ENCODE measurements at regions not wholly inside any gene's neighbourhood (a gene's known extent, or its start where the extent isn't known, plus 50 kb on each side); places are given as distances from the start of the nearest gene placed in this dataset.

DNA sequence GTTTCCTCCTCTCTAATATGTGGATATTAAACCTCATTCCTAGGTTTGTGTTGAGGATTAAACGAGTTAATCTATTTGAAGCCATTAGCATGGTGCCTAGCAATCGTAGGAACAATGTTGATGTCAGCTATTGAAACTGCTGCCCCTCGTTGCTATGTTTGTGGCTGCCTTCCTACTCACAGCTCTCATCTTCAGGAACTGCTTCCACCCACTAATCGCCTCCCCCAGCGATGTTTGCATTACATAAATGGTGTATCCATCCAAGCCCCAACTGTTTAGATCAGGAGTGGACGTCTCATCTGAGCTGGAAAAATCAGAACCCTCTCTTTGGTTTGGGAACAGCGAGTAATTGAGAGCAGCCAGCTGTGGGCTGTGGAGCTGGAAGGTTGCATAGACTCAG, 416.6 kb downstream of the ARHGEF28 start:
- ATAC-seq (no peak), FAIRE-seq (no peak), DNase-seq (ENCODE audit: low read depth, low spot score) (no peak)
- no peak for TF ChIP-seq BHLHE40 (IDR thresholded peaks at IDR 0.05; ENCODE audit: borderline replicate concordance in 1 of 2, low read depth in 2 of 2, low read length in 1 of 2)
- no peak for TF ChIP-seq RB1 (IDR thresholded peaks at IDR 0.05; ENCODE audit: borderline replicate concordance)
- TF ChIP-seq RAD51 (IDR thresholded peaks at IDR 0.05) = no peak
- TF ChIP-seq, protein P1, sequence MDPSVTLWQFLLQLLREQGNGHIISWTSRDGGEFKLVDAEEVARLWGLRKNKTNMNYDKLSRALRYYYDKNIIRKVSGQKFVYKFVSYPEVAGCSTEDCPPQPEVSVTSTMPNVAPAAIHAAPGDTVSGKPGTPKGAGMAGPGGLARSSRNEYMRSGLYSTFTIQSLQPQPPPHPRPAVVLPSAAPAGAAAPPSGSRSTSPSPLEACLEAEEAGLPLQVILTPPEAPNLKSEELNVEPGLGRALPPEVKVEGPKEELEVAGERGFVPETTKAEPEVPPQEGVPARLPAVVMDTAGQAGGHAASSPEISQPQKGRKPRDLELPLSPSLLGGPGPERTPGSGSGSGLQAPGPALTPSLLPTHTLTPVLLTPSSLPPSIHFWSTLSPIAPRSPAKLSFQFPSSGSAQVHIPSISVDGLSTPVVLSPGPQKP (IDR thresholded peaks at IDR 0.05; ENCODE audit: low read depth, low read length) = no peak
- TF ChIP-seq RBBP5 (conservative IDR thresholded peaks at IDR 0.05) = no peak
- no peak for TF ChIP-seq CBX3 (IDR thresholded peaks at IDR 0.05; ENCODE audit: borderline replicate concordance, low read depth)
- TF ChIP-seq, protein P2, sequence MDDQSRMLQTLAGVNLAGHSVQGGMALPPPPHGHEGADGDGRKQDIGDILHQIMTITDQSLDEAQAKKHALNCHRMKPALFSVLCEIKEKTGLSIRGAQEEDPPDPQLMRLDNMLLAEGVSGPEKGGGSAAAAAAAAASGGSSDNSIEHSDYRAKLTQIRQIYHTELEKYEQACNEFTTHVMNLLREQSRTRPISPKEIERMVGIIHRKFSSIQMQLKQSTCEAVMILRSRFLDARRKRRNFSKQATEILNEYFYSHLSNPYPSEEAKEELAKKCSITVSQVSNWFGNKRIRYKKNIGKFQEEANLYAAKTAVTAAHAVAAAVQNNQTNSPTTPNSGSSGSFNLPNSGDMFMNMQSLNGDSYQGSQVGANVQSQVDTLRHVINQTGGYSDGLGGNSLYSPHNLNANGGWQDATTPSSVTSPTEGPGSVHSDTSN (IDR thresholded peaks at IDR 0.05; ENCODE audit: insufficient replicate concordance, low read depth, low read length) = no peak
- TF ChIP-seq, protein P3, sequence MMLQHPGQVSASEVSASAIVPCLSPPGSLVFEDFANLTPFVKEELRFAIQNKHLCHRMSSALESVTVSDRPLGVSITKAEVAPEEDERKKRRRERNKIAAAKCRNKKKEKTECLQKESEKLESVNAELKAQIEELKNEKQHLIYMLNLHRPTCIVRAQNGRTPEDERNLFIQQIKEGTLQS (IDR thresholded peaks at IDR 0.05; ENCODE audit: borderline replicate concordance, extremely low read depth, low read depth, low read length) = no peak
- TF ChIP-seq BACH1 (IDR thresholded peaks at IDR 0.05; ENCODE audit: borderline replicate concordance) = no peak
- TF ChIP-seq ZNF274 (IDR thresholded peaks at IDR 0.05; ENCODE audit: insufficient read depth, insufficient read length) = no peak
- no TSS peak for BruUV-seq (replicated peaks)
- ChIA-PET CTCF (no interaction called here), SMC1A (ENCODE audit: uncharacterized antibody, unreplicated experiment) (interaction anchor here (0.6 kb wide), 1 partner anchor 75 kb away, joined by 3 read pairs; no protein-coding TSS in a partner anchor), RAD21 (ENCODE audit: unreplicated experiment) (no interaction called here), POLR2A (no interaction called here)
- H3K36me3 ChIP-seq (ENCODE audit: control insufficient read depth in 2 of 2, insufficient read depth in 2 of 2, low read length in 1 of 2) = no peaks in the 10 kb centered on the region
- no peaks in the 10 kb centered on the region for H3K27me3 ChIP-seq (replicated peaks in 1 of 2; ENCODE audit: control insufficient read depth in 2 of 2, insufficient read depth in 2 of 2, low read length in 1 of 2)
- H2AFZ ChIP-seq (ENCODE audit: control insufficient read depth, low read depth, low read length) = no peak overlapping the region
- H3K4me1 ChIP-seq (ENCODE audit: control insufficient read depth, insufficient read depth, low read length) = no peaks in the 10 kb centered on the region
- in situ Hi-C loops (cut with MboI) (no loop called here), intact Hi-C loops (cut with micrococcal nuclease; ENCODE audit: unreplicated experiment) (no loop called here)
- no peaks in the 10 kb centered on the region; the same call in 2 of the 3 replicates for H3K9me3 ChIP-seq (replicated peaks; ENCODE audit: control insufficient read depth, insufficient read depth, low read length)
- no peak overlapping the region for H3K4me3 ChIP-seq
- 1% methylated on average over 7 of the region's 7 CpGs for WGBS (ENCODE audit: insufficient coverage, insufficient replicate concordance, low lambda C conversion rate, missing lambda C conversion rate)
- H3K27ac ChIP-seq (ENCODE audit: control insufficient read depth, insufficient read depth) = no peak overlapping the region
- H3K9ac ChIP-seq (ENCODE audit: control insufficient read depth, insufficient read depth, low read length) = no peak overlapping the region
- no peaks in the 10 kb centered on the region for H4K20me1 ChIP-seq (ENCODE audit: control insufficient read depth, insufficient read depth)
- no peaks in the 10 kb centered on the region for H3K79me2 ChIP-seq (ENCODE audit: control insufficient read depth, insufficient read depth, low read length)
- no peak overlapping the region for H3K4me2 ChIP-seq (ENCODE audit: control insufficient read depth, insufficient read depth)
